Heart right ventricle (tissue), 16 donors: ENCODE measurements at regions not wholly inside any gene's neighbourhood (a gene's known extent, or its start where the extent isn't known, plus 50 kb on each side); places are given as distances from the start of the nearest gene placed in this dataset.
"Not testable (repeated sequence)": the region's sequence is repeated elsewhere in the genome, so short reads cannot be mapped to it uniquely, and the experiment has no call there.

ENCODE experiments used
- ATAC-seq, 8 donors: fragments of 200-7000 bp; cut with Tn5 transposase; one replicate each; pipeline ENCODE4 v1.9.1; 2020; ENCODE audit warnings: mild to moderate bottlenecking in 8 of 8, moderate library complexity in 8 of 8, moderate number of reproducible peaks in 1 of 8
- DNase-seq, 2 donors: peaks; one replicate each; pipeline ENCODE4 v3.0.0-alpha.2; 2020
- H3K27ac ChIP-seq, 10 donors: fragments of 200-600 bp; sonication (generic) in 2 of 10; one replicate each; pipeline versions ENCODE4 v1.5.0 to v1.8.0; 2020 to 2022; ENCODE audit warnings: mild to moderate bottlenecking in 3 of 10
- H3K27me3 ChIP-seq, 7 donors: fragments of 200-600 bp; one replicate each; pipeline ENCODE4 v1.8.0; 2021 to 2022; ENCODE audit warnings: mild to moderate bottlenecking in 2 of 7
- H3K36me3 ChIP-seq, 9 donors: fragments of 200-600 bp; sonication (generic) in 1 of 9; one replicate each; pipeline versions ENCODE4 v1.5.0 to v1.8.0; 2020 to 2022; ENCODE audit warnings: mild to moderate bottlenecking in 2 of 9
- H3K4me1 ChIP-seq, 9 donors: fragments of 200-600 bp; sonication (generic) in 1 of 9; one replicate each; pipeline versions ENCODE4 v1.5.0 to v1.8.0; 2020 to 2022; ENCODE audit warnings: mild to moderate bottlenecking in 4 of 9
- H3K4me3 ChIP-seq, 10 donors: fragments of 200-600 bp; sonication (generic) in 2 of 10; one replicate each; pipeline versions ENCODE4 v1.5.0 to v1.8.0; 2020 to 2022; ENCODE audit warnings: mild to moderate bottlenecking in 7 of 10, moderate library complexity in 2 of 10
- H3K9me3 ChIP-seq, 11 donors: fragments of 200-600 bp in 10 of 11; sonication (generic) in 2 of 11; one replicate each; pipeline versions ENCODE4 v1.5.0 to v1.8.0; 2013 to 2022; ENCODE audit warnings: mild to moderate bottlenecking in 2 of 11, control low read depth in 1 of 11, moderate library complexity in 1 of 11
- WGBS, 2 donors: extraction: QIAGEN DNeasy Blood & Tissue Kit; methylation state at CpG; one replicate each; pipeline ENCODE4 v1.1.7; 2013; ENCODE audit warnings: inconsistent platforms in 1 of 2; 5-methylcytosine and 5-hydroxymethylcytosine counted together
- intact Hi-C, 10 donors: fragments of 100-400 bp; cut with DNase I; formaldehyde crosslinking; loops; one replicate each; pipeline versions ENCODE4 v1.11.1 to v1.14.2; 2022
- TF ChIP-seq, protein P1 (sequence below), 9 donors: fragments of 200-600 bp; sonication (generic) in 2 of 9; IDR thresholded peaks; one replicate each; pipeline versions ENCODE4 v1.5.0 to v1.8.0; 2021 to 2022; ENCODE audit warnings: antibody characterized with exemption in 9 of 9, mild to moderate bottlenecking in 5 of 9, moderate library complexity in 1 of 9
- donor health status: Arrhythmogenic right ventricular cardiomyopathy.
- donor health status: ischemic (EF 13 %, LVEDD 7.1; RV severe dilation, severe dysfunction).
- donor health status: healthy with polysubstance abuse.
- donor health status: DM: no; HTN: yes; CAD: no.
- donor health status: DM: no; HTN: no; CAD: no.
- donor health status: ischemic (EF 25% LVEDD 6.9; RV normal size, moderate dysfunction).
- donor health status: ischemic (EF 25% LVEDD 5.7; RV mildly dilated, moderate dysfunction).
- donor health status: healthy.
- donor health status: DM: yes; HTN: yes; CAD: no.
- donor health status: Ischemic cardiomyopathy.
- donor health status: ischemic (EF 35%, LVEDD 5.7; RV mildly dilated, moderate dysfunction).
- donor health status: nonischemic (EF 11% LVEDD 7.7; RV severe dilation, severe dysfunction).
- donor health status: DM: yes; HTN: yes; CAD: no.
- donor health status: PGD.
- donor health status: ischemic (EF 29% LVEDD 5.4; RV normal size, mild dysfunction).
- donor health status: nonischemic (EF 23%, LVEDD 6.1; RV moderate dilation, normal function).

DNA sequence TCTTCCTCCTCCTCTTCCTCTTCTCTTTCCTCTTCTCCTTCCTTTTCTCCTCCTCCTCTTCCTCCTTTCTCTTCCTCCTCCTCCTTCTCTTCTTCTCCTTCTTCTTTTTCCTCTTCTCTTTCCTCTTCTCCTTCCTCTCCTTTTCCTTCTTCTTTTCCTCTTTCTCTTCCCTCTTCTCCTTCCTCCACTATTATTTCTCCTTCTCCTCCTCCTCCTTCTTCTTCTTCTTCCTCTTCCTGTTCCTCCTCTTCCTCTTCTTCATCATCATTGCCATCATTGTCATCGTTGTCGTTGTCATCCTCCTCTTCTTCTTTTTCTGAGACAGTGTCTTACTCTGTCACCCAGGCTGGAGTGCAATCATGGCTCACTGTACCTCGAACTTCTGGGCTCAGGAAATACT is 256.3 kb upstream of the SOX4 start:
- TF ChIP-seq, protein P1, sequence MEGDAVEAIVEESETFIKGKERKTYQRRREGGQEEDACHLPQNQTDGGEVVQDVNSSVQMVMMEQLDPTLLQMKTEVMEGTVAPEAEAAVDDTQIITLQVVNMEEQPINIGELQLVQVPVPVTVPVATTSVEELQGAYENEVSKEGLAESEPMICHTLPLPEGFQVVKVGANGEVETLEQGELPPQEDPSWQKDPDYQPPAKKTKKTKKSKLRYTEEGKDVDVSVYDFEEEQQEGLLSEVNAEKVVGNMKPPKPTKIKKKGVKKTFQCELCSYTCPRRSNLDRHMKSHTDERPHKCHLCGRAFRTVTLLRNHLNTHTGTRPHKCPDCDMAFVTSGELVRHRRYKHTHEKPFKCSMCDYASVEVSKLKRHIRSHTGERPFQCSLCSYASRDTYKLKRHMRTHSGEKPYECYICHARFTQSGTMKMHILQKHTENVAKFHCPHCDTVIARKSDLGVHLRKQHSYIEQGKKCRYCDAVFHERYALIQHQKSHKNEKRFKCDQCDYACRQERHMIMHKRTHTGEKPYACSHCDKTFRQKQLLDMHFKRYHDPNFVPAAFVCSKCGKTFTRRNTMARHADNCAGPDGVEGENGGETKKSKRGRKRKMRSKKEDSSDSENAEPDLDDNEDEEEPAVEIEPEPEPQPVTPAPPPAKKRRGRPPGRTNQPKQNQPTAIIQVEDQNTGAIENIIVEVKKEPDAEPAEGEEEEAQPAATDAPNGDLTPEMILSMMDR (IDR thresholded peaks at IDR 0.05): no peak
- ATAC-seq (no peak), DNase-seq (no peak)
- Histone ChIP-seq H3K4me1 (no peaks in the 10 kb centered on the region), H3K27me3 (no peaks in the 10 kb centered on the region), H3K27ac (no peak overlapping the region), H3K36me3 (no peaks in the 10 kb centered on the region), H3K9me3 (peaks cover 0 to 12% (median 0%) of the 10 kb centered on the region in 11 donors), H3K4me3 (no peak overlapping the region)
- intact Hi-C loops: loop anchor here in 1 of 10 donors (10.0 kb wide), 1 partner anchor 248 kb away; no protein-coding TSS in a partner anchor
- 60 to 73% methylated on average over 3 of the region's 3 CpGs for WGBS, 2 donors

DNA sequence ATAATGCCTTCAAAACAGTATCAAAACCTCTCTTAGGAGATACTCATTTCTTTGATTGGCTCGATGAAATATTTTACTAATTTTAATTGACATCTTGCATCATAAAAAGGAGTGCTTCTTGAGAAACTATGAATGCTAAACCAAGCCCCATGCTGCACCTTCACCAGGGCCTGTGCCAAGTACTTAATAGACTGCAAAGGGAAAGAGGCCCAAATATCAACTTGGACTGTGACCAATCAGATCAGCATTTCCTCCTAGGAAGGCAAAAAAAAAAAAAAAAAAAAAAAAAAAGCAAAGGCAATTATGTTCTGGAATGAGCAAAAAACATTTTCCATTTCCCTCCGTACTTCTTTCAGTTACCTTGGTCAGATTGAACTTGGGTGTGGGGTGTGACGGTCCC is 253.0 kb upstream of the SOX4 start:
- Histone ChIP-seq H3K4me1 (no peaks in the 10 kb centered on the region), H3K27me3 (no peaks in the 10 kb centered on the region), H3K9me3 (peaks cover 0 to 12% (median 0%) of the 10 kb centered on the region in 11 donors), H3K4me3 (no peak overlapping the region), H3K36me3 (no peaks in the 10 kb centered on the region), H3K27ac (no peak overlapping the region)
- no peak for ATAC-seq
- WGBS, 2 donors: 68 to 81% methylated on average over 3 of the region's 3 CpGs
- TF ChIP-seq, protein P1 (IDR thresholded peaks at IDR 0.05): no peak
- DNase-seq: no peak
- intact Hi-C loops: loop anchor here in 1 of 10 donors (5.0 kb wide), 1 partner anchor 247 kb away; no protein-coding TSS in a partner anchor

DNA sequence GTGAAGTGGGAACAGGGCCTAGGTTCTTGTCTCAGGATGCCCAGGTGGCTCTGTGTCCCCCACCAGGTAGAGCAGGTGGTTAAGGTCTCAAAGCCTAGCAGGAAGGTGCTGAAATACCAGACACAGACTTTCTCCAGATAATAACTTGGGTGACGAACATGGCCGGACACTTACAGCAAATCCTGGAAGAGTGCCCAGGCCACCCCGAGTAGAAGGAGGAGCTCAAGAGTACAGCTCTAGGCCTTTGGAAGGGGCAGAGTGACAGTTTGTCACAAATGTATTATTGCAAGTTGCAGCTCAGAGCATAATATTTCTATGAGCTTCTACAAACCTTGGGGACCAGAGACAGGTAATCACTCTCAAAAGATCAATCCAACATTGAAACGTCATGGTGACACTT is 251.6 kb upstream of the SOX4 start:
- ATAC-seq: peak in 2 of 8 donors; percentile 42 to 59
- H3K4me3 ChIP-seq: no peak overlapping the region
- H3K27me3 ChIP-seq: no peaks in the 10 kb centered on the region
- H3K9me3 ChIP-seq: peaks cover 0 to 8% (median 0%) of the 10 kb centered on the region in 11 donors
- H3K27ac ChIP-seq: no peak overlapping the region
- DNase-seq: no peak
- no peaks in the 10 kb centered on the region for H3K36me3 ChIP-seq
- H3K4me1 ChIP-seq: no peaks in the 10 kb centered on the region
- TF ChIP-seq, protein P1 (IDR thresholded peaks at IDR 0.05): no peak
- whole genome bisulfite sequencing, 2 donors: 37 to 45% methylated on average over 4 of the region's 4 CpGs
- intact Hi-C loops: loop anchor here in 1 of 10 donors (5.0 kb wide), 1 partner anchor 245 kb away; no protein-coding TSS in a partner anchor

DNA sequence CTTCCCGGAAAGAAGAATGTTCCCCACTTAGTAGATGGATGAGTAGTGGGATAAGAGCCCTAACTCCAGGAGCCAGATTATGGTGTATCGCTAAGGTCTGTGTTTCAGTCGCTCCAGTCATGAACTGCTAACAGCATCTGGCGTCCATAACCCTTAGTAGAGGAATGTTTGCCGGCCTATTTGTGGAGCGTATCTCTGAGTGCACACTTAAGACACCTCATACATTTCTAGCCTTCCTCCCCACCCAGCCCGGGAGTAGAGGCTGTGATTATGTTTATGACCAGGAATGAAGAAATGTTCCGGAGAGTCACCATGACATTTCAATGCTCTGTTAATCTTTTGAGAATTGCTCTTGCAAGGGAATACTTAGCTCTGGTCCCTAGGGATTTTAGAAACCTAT is 251.1 kb upstream of the SOX4 start:
- H3K9me3 ChIP-seq: peaks cover 0 to 8% (median 0%) of the 10 kb centered on the region in 11 donors
- ATAC-seq (peak in 7 of 8 donors; percentile 33 to 95 (median 65)), DNase-seq (no peak)
- H3K4me3 ChIP-seq: no peak overlapping the region
- H3K27ac ChIP-seq: no peak overlapping the region
- TF ChIP-seq, protein P1 (IDR thresholded peaks at IDR 0.05): no peak
- 38 to 56% methylated on average over 8 of the region's 8 CpGs for WGBS, 2 donors
- intact Hi-C loops: loop anchor here in 1 of 10 donors (5.0 kb wide), 1 partner anchor 245 kb away; no protein-coding TSS in a partner anchor
- H3K27me3 ChIP-seq: no peaks in the 10 kb centered on the region
- H3K36me3 ChIP-seq: no peaks in the 10 kb centered on the region
- H3K4me1 ChIP-seq: no peaks in the 10 kb centered on the region

DNA sequence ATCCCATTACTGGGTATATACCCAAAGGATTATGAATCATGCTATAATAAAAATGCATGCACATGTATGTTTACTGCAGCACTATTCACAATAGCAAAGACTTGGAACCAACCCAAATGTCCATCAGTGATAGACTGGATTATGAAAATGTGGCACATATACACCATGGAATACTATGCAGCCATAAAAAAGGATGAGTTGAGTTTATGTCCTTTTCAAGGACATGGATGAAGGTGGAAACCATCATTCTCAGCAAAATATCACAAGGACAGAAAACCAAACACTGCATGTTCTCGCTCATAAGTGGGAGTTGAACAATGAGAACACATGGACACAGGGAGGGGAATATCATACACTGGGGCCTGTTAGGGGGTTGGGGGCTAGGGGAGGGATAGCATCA is 247.8 kb upstream of the SOX4 start:
- ATAC-seq, H3K36me3 ChIP-seq, DNase-seq, intact Hi-C loops, H3K9me3 ChIP-seq, H3K27ac ChIP-seq, H3K4me3 ChIP-seq, H3K27me3 ChIP-seq: not testable (repeated sequence)
- WGBS, 2 donors: 96 to 100% methylated on average over 1 of the region's 1 CpG
- H3K4me1 ChIP-seq: peaks cover 0 to 13% (median 4%) of the 10 kb centered on the region in 9 donors
